GM23248 (cell line): ENCODE measurements at regions not wholly inside any gene's neighbourhood (a gene's known extent, or its start where the extent isn't known, plus 50 kb on each side); places are given as distances from the start of the nearest gene placed in this dataset.

Experiments
- EZH2 ChIP-seq: fragments of 200-600 bp; sonication (generic); IDR thresholded peaks from 2 replicates; pipeline ENCODE4 v1.6.1; 2018; ENCODE audit warnings: antibody characterized with exemption, mild to moderate bottlenecking; ENCODE audit not compliant: insufficient read depth, poor library complexity, severe bottlenecking
- EZH2phosphoT487 ChIP-seq: fragments of 200-600 bp; sonication (generic); IDR thresholded peaks from 2 replicates; pipeline ENCODE4 v1.6.1; 2018; ENCODE audit warnings: antibody characterized with exemption, moderate library complexity, mild to moderate bottlenecking, low read depth; ENCODE audit not compliant: insufficient read depth

- TF ChIP-seq EZH2phosphoT487 (no peak), EZH2 (no peak)
Observed at GRCh38 chr19:28578786-28579505, 634.0 kb downstream of the UQCRFS1 start.
